Breast epithelium (tissue), 4 donors: ENCODE measurements at regions not wholly inside any gene's neighbourhood (a gene's known extent, or its start where the extent isn't known, plus 50 kb on each side); places are given as distances from the start of the nearest gene placed in this dataset.

Experiments used
- DNase-seq, 2 donors: peaks; one replicate each; pipeline ENCODE4 v3.0.0-alpha.2; 2019; ENCODE audit warnings: low spot score in 2 of 2
- H3K27ac ChIP-seq, 2 donors: fragments of 200-600 bp; sonication (generic) in 1 of 2; one replicate each; pipeline ENCODE4 v1.5.1; 2016 to 2019; ENCODE audit warnings: mild to moderate bottlenecking in 1 of 2
- H3K27me3 ChIP-seq, 2 donors: fragments of 200-600 bp; sonication (generic) in 1 of 2; one replicate each; pipeline versions ENCODE4 v1.5.1 to v1.6.0; 2017 to 2019; ENCODE audit warnings: control low read depth in 1 of 2, mild to moderate bottlenecking in 1 of 2
- H3K36me3 ChIP-seq: fragments of 200-600 bp; one replicate; pipeline ENCODE4 v1.5.1; 2019
- H3K4me1 ChIP-seq, 2 donors: fragments of 200-600 bp; sonication (generic); one replicate each; pipeline ENCODE4 v1.5.1; 2016 to 2019; ENCODE audit warnings: control low read depth in 1 of 2
- H3K4me3 ChIP-seq, 3 donors: fragments of 200-600 bp; sonication (generic); 1 replicate in 2 of 3; 2 replicates in 1 of 3; pipeline ENCODE4 v1.5.1; 2016 to 2019; ENCODE audit warnings: mild to moderate bottlenecking in 3 of 3, moderate library complexity in 2 of 3
- H3K9me3 ChIP-seq, 2 donors: fragments of 200-600 bp; sonication (generic) in 1 of 2; one replicate each; pipeline ENCODE4 v1.5.1; 2016 to 2019; ENCODE audit warnings: control low read depth in 1 of 2
- POLR2A ChIP-seq: fragments of 450-650 bp; IDR thresholded peaks from one replicate; pipeline ENCODE4 v1.6.1; 2016; ENCODE audit warnings: antibody characterized with exemption, mild to moderate bottlenecking, moderate library complexity
- POLR2AphosphoS5 ChIP-seq, 3 donors: sonication (generic); formaldehyde crosslinking; IDR thresholded peaks; one replicate each; pipeline ENCODE4 v1.6.1; 2017; ENCODE audit warnings: antibody characterized with exemption in 3 of 3
- intact Hi-C: fragments of 100-400 bp; cut with DNase I; formaldehyde crosslinking; loops from one replicate; pipeline ENCODE4 v1.15.1; 2023; ENCODE audit warnings: low total_unique reads
- TF ChIP-seq, protein P1 (sequence below), 3 donors: fragments of 450-650 bp; IDR thresholded peaks; one replicate each; pipeline ENCODE4 v1.5.1; 2016 to 2017; ENCODE audit warnings: antibody characterized with exemption in 3 of 3, mild to moderate bottlenecking in 3 of 3, moderate library complexity in 3 of 3

DNA sequence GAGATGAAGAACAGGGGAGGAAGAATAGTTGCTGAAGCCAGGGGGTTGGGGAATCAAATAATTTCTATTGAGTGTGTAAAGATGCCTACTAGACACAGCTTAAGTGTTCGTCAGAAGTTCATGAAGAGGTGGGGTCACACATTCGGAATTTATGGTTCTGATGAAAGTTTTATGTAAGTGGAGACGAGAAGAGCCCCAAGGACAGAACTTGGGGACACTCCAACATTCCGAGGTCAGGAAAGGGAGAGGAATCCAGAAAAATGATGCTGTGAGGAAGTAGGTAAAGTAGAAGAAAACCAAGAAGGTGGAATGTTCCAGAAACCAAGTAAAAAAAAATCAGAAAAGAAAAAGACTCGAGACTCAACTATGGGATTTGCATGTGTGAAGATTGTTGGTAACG lies 272.5 kb downstream of the SIPA1L2 start:
- DNase-seq, result no peak
- H3K36me3 ChIP-seq, result no peaks in the 10 kb centered on the region
- no peak for TF ChIP-seq POLR2AphosphoS5 (IDR thresholded peaks at IDR 0.05)
- TF ChIP-seq, protein P1, sequence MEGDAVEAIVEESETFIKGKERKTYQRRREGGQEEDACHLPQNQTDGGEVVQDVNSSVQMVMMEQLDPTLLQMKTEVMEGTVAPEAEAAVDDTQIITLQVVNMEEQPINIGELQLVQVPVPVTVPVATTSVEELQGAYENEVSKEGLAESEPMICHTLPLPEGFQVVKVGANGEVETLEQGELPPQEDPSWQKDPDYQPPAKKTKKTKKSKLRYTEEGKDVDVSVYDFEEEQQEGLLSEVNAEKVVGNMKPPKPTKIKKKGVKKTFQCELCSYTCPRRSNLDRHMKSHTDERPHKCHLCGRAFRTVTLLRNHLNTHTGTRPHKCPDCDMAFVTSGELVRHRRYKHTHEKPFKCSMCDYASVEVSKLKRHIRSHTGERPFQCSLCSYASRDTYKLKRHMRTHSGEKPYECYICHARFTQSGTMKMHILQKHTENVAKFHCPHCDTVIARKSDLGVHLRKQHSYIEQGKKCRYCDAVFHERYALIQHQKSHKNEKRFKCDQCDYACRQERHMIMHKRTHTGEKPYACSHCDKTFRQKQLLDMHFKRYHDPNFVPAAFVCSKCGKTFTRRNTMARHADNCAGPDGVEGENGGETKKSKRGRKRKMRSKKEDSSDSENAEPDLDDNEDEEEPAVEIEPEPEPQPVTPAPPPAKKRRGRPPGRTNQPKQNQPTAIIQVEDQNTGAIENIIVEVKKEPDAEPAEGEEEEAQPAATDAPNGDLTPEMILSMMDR (IDR thresholded peaks at IDR 0.05), result no peak
- TF ChIP-seq POLR2A, result no peak
- no peak overlapping the region for H3K4me3 ChIP-seq
- no peaks in the 10 kb centered on the region for H3K27me3 ChIP-seq
- intact Hi-C loops, result no loop called here
- H3K4me1 ChIP-seq, result no peaks in the 10 kb centered on the region
- no peaks in the 10 kb centered on the region for H3K9me3 ChIP-seq
- no peak overlapping the region for H3K27ac ChIP-seq

DNA sequence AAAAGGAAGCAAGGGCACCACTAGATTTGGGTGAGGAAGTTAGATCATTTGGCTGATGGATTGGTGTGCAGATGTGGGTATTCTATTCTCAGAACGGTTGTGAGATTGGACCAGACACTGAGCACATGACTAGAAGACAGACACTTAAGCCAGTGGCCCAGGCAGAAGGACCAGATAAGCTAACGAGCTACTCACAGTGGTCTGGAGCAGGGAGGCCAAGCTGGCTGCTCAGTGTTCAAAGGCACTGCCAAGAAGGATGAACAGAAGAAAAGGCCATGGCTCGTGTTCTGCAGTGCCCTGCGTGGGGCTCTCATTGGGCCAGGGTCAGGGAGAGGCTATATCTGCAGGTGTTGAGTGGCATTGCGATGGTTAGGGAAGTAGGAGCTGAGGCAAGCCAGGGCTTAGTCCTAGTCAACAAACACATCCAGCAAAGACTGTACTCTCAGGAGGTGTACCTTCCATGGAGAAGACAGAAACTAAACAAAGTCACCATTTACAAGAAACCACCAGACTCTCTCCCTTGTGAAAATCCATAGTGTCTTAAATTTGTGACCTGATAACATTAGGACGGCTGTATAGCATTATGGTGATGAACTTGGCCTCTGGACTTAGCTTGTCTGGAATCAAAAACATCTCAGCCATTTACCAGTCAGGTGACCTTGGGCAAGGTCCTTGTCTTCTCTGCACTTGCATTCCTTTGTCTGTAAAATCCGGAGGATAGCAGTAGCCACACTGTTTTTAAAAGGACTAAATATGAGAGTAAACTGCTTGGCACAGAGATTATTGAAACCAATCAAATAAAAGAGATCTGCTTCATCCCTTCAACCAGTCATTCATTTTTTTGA lies 274.5 kb downstream of the SIPA1L2 start:
- Histone ChIP-seq H3K27ac (no peak overlapping the region), H3K27me3 (no peaks in the 10 kb centered on the region), H3K4me3 (no peak overlapping the region), H3K4me1 (no peaks in the 10 kb centered on the region), H3K36me3 (no peaks in the 10 kb centered on the region), H3K9me3 (no peaks in the 10 kb centered on the region)
- DNase-seq, result no peak
- intact Hi-C loops, result no loop called here
- TF ChIP-seq POLR2A (no peak), POLR2AphosphoS5 (IDR thresholded peaks at IDR 0.05) (no peak)

GRCh38 chr1:232353001-232353400 lies 276.9 kb downstream of the SIPA1L2 start:
- no peaks in the 10 kb centered on the region for H3K36me3 ChIP-seq
- H3K4me3 ChIP-seq, result no peak overlapping the region
- DNase-seq, result no peak
- H3K4me1 ChIP-seq, result no peaks in the 10 kb centered on the region
- no peaks in the 10 kb centered on the region for H3K27me3 ChIP-seq
- intact Hi-C loops, result no loop called here
- no peak overlapping the region for H3K27ac ChIP-seq
- TF ChIP-seq POLR2A, result no peak
- TF ChIP-seq, protein P1 (IDR thresholded peaks at IDR 0.05), result no peak
- no peaks in the 10 kb centered on the region for H3K9me3 ChIP-seq

GRCh38 chr1:232352366-232352765 lies 277.6 kb downstream of the SIPA1L2 start:
- no peak overlapping the region for H3K4me3 ChIP-seq
- H3K27me3 ChIP-seq, result no peaks in the 10 kb centered on the region
- no peaks in the 10 kb centered on the region for H3K9me3 ChIP-seq
- no peak for DNase-seq
- TF ChIP-seq POLR2AphosphoS5 (IDR thresholded peaks at IDR 0.05) (no peak), POLR2A (no peak)
- TF ChIP-seq, protein P1 (IDR thresholded peaks at IDR 0.05), result no peak
- H3K36me3 ChIP-seq, result no peaks in the 10 kb centered on the region
- intact Hi-C loops, result no loop called here
- no peaks in the 10 kb centered on the region for H3K4me1 ChIP-seq
- H3K27ac ChIP-seq, result no peak overlapping the region

GRCh38 chr1:232351335-232351734 lies 278.6 kb downstream of the SIPA1L2 start:
- H3K36me3 ChIP-seq, result no peaks in the 10 kb centered on the region
- TF ChIP-seq POLR2AphosphoS5 (IDR thresholded peaks at IDR 0.05), result no peak
- TF ChIP-seq, protein P1 (IDR thresholded peaks at IDR 0.05), result no peak
- TF ChIP-seq POLR2A, result no peak
- H3K27ac ChIP-seq, result no peak overlapping the region
- H3K4me3 ChIP-seq, result no peak overlapping the region
- intact Hi-C loops, result no loop called here
- no peaks in the 10 kb centered on the region for H3K9me3 ChIP-seq
- no peaks in the 10 kb centered on the region for H3K27me3 ChIP-seq
- no peak for DNase-seq
- H3K4me1 ChIP-seq, result no peaks in the 10 kb centered on the region
